ENCODE measurements at regions not wholly inside any gene's neighbourhood (a gene's known extent, or its start where the extent isn't known, plus 50 kb on each side); places are given as distances from the start of the nearest gene placed in this dataset.
"Not testable (repeated sequence)": the region's sequence is repeated elsewhere in the genome, so short reads cannot be mapped to it uniquely, and the experiment has no call there.

DNA sequence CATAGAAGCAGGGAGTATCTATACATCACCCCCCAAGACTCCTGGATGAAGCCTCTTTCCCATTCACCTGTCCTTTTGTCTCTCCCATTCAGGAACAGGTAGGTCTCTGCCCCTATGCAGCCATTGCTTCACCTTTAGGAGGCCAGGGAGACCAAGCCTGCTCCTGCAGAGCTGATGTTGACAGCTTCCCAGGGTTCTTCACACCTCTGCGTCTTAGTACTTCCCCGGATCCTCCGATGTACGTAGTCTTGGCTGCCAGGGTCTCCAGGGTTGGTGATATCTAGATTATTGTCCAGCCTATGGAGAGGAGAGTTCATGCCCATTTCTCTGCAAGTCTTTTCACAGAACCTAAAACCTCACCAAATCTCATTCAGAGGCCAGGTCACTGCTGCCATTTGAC lies 365.7 kb upstream of the KLF6 start:
- TF ChIP-seq POLR2AphosphoS5 (IDR thresholded peaks at IDR 0.05; ENCODE audit: low read depth) = no peak
- no peak for TF ChIP-seq SPI1 (IDR thresholded peaks at IDR 0.05; ENCODE audit: borderline replicate concordance, low read depth)
- TF ChIP-seq GABPA (IDR thresholded peaks at IDR 0.05; ENCODE audit: low read depth) = no peak
- TF ChIP-seq CTCF (IDR thresholded peaks at IDR 0.05; ENCODE audit: insufficient read depth, low read length) = no peak
- TF ChIP-seq, protein P1, sequence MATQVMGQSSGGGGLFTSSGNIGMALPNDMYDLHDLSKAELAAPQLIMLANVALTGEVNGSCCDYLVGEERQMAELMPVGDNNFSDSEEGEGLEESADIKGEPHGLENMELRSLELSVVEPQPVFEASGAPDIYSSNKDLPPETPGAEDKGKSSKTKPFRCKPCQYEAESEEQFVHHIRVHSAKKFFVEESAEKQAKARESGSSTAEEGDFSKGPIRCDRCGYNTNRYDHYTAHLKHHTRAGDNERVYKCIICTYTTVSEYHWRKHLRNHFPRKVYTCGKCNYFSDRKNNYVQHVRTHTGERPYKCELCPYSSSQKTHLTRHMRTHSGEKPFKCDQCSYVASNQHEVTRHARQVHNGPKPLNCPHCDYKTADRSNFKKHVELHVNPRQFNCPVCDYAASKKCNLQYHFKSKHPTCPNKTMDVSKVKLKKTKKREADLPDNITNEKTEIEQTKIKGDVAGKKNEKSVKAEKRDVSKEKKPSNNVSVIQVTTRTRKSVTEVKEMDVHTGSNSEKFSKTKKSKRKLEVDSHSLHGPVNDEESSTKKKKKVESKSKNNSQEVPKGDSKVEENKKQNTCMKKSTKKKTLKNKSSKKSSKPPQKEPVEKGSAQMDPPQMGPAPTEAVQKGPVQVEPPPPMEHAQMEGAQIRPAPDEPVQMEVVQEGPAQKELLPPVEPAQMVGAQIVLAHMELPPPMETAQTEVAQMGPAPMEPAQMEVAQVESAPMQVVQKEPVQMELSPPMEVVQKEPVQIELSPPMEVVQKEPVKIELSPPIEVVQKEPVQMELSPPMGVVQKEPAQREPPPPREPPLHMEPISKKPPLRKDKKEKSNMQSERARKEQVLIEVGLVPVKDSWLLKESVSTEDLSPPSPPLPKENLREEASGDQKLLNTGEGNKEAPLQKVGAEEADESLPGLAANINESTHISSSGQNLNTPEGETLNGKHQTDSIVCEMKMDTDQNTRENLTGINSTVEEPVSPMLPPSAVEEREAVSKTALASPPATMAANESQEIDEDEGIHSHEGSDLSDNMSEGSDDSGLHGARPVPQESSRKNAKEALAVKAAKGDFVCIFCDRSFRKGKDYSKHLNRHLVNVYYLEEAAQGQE (IDR thresholded peaks at IDR 0.05; ENCODE audit: insufficient replicate concordance, low read depth) = no peak
- H3K27ac ChIP-seq (replicated peaks) = no peak overlapping the region
- DNase-seq (ENCODE audit: low read depth in 1 of 2, low spot score in 1 of 2) = no peak
- no peak overlapping the region for H3K4me3 ChIP-seq (replicated peaks; ENCODE audit: insufficient read depth, low read length)
- no peaks in the 10 kb centered on the region for H3K27me3 ChIP-seq (ENCODE audit: insufficient read depth, poor library complexity, severe bottlenecking)

DNA sequence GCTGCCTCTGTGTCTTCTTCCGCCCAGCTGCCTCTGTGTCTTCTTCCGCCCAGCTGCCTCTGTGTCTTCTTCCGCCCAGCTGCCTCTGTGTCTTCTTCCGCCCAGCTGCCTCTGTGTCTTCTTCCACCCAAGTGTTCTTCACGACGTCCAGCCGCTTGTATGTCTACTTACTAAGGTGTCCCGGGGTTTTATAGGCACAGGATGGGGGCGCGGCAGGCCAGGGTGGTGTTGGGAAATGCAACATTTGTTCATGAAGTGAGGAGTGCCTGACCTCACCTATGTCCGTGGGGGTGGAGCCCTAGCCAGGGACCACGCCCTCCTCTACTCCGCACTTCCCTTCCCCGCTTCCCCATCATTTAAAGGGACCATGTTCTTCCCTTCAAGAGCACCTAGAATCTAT lies 364.5 kb upstream of the KLF6 start:
- H3K4me3 ChIP-seq (replicated peaks; ENCODE audit: insufficient read depth, low read length); DNase-seq (ENCODE audit: low read depth in 1 of 2, low spot score in 1 of 2); H3K27ac ChIP-seq (replicated peaks); H3K27me3 ChIP-seq (ENCODE audit: insufficient read depth, poor library complexity, severe bottlenecking): not testable (repeated sequence)

DNA sequence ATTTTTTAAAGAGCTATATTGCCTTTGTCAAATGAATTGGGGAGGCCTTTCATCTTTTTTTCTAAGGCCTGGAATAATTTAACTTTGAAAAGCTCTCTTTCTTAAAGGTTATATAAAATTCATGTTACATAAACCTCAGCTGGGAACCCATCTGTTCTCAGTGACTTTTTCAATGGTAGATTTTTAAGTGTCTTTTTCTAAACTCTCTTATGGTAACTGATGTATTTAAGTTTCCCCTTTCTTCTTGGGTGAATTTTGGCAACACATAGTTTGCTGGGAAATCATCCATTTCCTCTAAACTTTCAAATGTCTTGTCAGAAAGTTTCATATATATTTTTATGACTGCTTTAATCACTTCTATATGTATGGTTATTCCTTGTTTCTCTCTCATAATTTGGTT lies 362.2 kb upstream of the KLF6 start:
- no peaks in the 10 kb centered on the region for H3K27me3 ChIP-seq (ENCODE audit: insufficient read depth, poor library complexity, severe bottlenecking)
- no peak overlapping the region for H3K4me3 ChIP-seq (replicated peaks; ENCODE audit: insufficient read depth, low read length)
- TF ChIP-seq POLR2AphosphoS5 (IDR thresholded peaks at IDR 0.05; ENCODE audit: low read depth) (no peak), CTCF (IDR thresholded peaks at IDR 0.05; ENCODE audit: insufficient read depth, low read length) (no peak), GABPA (IDR thresholded peaks at IDR 0.05; ENCODE audit: low read depth) (no peak)
- TF ChIP-seq, protein P1 (IDR thresholded peaks at IDR 0.05; ENCODE audit: insufficient replicate concordance, low read depth) = no peak
- H3K27ac ChIP-seq (replicated peaks) = no peak overlapping the region
- no peak for DNase-seq (ENCODE audit: low read depth in 1 of 2, low spot score in 1 of 2)

DNA sequence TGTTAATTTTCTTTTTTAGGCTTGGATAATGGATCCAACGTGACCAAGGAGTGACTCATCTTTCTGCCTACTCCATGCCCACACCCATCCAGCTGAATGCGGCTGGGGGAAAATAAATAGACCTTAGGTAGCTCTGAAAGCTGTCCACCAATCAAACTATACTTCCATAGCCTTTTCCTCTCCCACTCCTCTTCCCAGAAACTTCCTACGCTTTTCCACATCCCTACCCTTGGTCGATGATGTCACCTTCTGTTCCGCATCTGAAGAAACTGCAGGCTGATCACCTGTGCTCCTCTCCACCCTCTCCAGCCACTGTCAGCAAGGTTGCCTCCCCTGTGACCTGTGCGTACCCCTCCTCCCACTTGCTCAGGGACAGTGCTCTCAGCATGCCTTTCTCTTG lies 359.8 kb upstream of the KLF6 start:
- no peak for DNase-seq (ENCODE audit: low read depth in 1 of 2, low spot score in 1 of 2)
- H3K4me3 ChIP-seq (replicated peaks; ENCODE audit: insufficient read depth, low read length) = no peak overlapping the region
- no peaks in the 10 kb centered on the region for H3K27me3 ChIP-seq (ENCODE audit: insufficient read depth, poor library complexity, severe bottlenecking)
- TF ChIP-seq SPI1 (IDR thresholded peaks at IDR 0.05; ENCODE audit: borderline replicate concordance, low read depth) (no peak), CTCF (IDR thresholded peaks at IDR 0.05; ENCODE audit: insufficient read depth, low read length) (no peak), POLR2AphosphoS5 (IDR thresholded peaks at IDR 0.05; ENCODE audit: low read depth) (no peak), GABPA (IDR thresholded peaks at IDR 0.05; ENCODE audit: low read depth) (no peak)
- TF ChIP-seq, protein P1 (IDR thresholded peaks at IDR 0.05; ENCODE audit: insufficient replicate concordance, low read depth) = no peak
- no peak overlapping the region for H3K27ac ChIP-seq (replicated peaks)
